Skin epidermis (tissue), 12 donors: ENCODE measurements at regions not wholly inside any gene's neighbourhood (a gene's known extent, or its start where the extent isn't known, plus 50 kb on each side); places are given as distances from the start of the nearest gene placed in this dataset.

Experiments used
- H3K27ac ChIP-seq, 21 experiments: fragments of 200-600 bp; sonication (generic) in 11 of 21; one replicate each; pipeline ENCODE4 v1.5.0; 2020; ENCODE audit warnings: mild to moderate bottlenecking in 3 of 21, inconsistent platforms in 2 of 21, moderate library complexity in 2 of 21
- H3K4me3 ChIP-seq, 7 experiments: fragments of 200-600 bp; sonication (generic) in 2 of 7; one replicate each; pipeline ENCODE4 v1.5.0; 2020; ENCODE audit warnings: inconsistent platforms in 2 of 7, mild to moderate bottlenecking in 2 of 7, moderate library complexity in 1 of 7

- Histone ChIP-seq H3K27ac (no peak overlapping the region), H3K4me3 (no peak overlapping the region)
Observed at GRCh38 chr13:107466326-107467099, 748.8 kb downstream of the LIG4 start.

GRCh38 chr13:107462501-107462900, 752.8 kb downstream of the LIG4 start:
- no peak overlapping the region for H3K27ac ChIP-seq
- no peak overlapping the region for H3K4me3 ChIP-seq

GRCh38 chr13:107461751-107462150, 753.6 kb downstream of the LIG4 start:
- no peak overlapping the region for H3K4me3 ChIP-seq
- no peak overlapping the region for H3K27ac ChIP-seq

GRCh38 chr13:107459430-107459829, 755.9 kb downstream of the LIG4 start:
- H3K4me3 ChIP-seq, result no peak overlapping the region
- no peak overlapping the region for H3K27ac ChIP-seq

- H3K4me3 ChIP-seq, result no peak overlapping the region
- H3K27ac ChIP-seq, result no peak overlapping the region
Observed at GRCh38 chr13:107458269-107458668, 757.1 kb downstream of the LIG4 start.

GRCh38 chr13:107457686-107458085, 757.6 kb downstream of the LIG4 start:
- H3K4me3 ChIP-seq, result no peak overlapping the region
- H3K27ac ChIP-seq, result no peak overlapping the region

- H3K4me3 ChIP-seq, result no peak overlapping the region
- H3K27ac ChIP-seq, result no peak overlapping the region
Observed at GRCh38 chr13:107456431-107456830, 758.9 kb downstream of the LIG4 start.

GRCh38 chr13:107452833-107453232, 762.5 kb downstream of the LIG4 start:
- Histone ChIP-seq H3K27ac (no peak overlapping the region), H3K4me3 (no peak overlapping the region)

- Histone ChIP-seq H3K27ac (peak overlapping the region in 7 of 21 experiments; percentile 11 to 55 (median 34)), H3K4me3 (no peak overlapping the region)
Observed at GRCh38 chr13:107450931-107451330, 764.4 kb downstream of the LIG4 start.

- Histone ChIP-seq H3K4me3 (no peak overlapping the region), H3K27ac (peak overlapping the region in 3 of 21 experiments; percentile 34 to 69 (median 46))
Observed at GRCh38 chr13:107450431-107450830, 764.9 kb downstream of the LIG4 start.

- H3K27ac ChIP-seq, result no peak overlapping the region
- H3K4me3 ChIP-seq, result no peak overlapping the region
Observed at GRCh38 chr13:107447591-107447990, 767.7 kb downstream of the LIG4 start.

GRCh38 chr13:107441279-107441678, 774.1 kb downstream of the LIG4 start:
- H3K27ac ChIP-seq, result no peak overlapping the region
- no peak overlapping the region for H3K4me3 ChIP-seq

- Histone ChIP-seq H3K27ac (no peak overlapping the region), H3K4me3 (no peak overlapping the region)
Observed at GRCh38 chr13:107438251-107438650, 777.1 kb downstream of the LIG4 start.

- H3K4me3 ChIP-seq, result no peak overlapping the region
- H3K27ac ChIP-seq, result no peak overlapping the region
Observed at GRCh38 chr13:107434347-107434746, 781.0 kb downstream of the LIG4 start.

GRCh38 chr13:107427536-107427935, 787.8 kb downstream of the LIG4 start:
- Histone ChIP-seq H3K4me3 (no peak overlapping the region), H3K27ac (no peak overlapping the region)

GRCh38 chr13:107422421-107422820, 792.9 kb downstream of the LIG4 start:
- Histone ChIP-seq H3K4me3 (no peak overlapping the region), H3K27ac (no peak overlapping the region)

- no peak overlapping the region for H3K4me3 ChIP-seq
Observed at GRCh38 chr13:107421951-107422350, 793.4 kb downstream of the LIG4 start.

GRCh38 chr13:107421028-107421427, 794.3 kb downstream of the LIG4 start:
- Histone ChIP-seq H3K4me3 (no peak overlapping the region), H3K27ac (no peak overlapping the region)

More at GRCh38 chr13:107421951-107422350, 793.4 kb downstream of the LIG4 start:
- H3K27ac ChIP-seq, result no peak overlapping the region

GRCh38 chr13:107413005-107413404, 802.3 kb downstream of the LIG4 start:
- no peak overlapping the region for H3K4me3 ChIP-seq
- no peak overlapping the region for H3K27ac ChIP-seq

- no peak overlapping the region for H3K4me3 ChIP-seq
- H3K27ac ChIP-seq, result no peak overlapping the region
Observed at GRCh38 chr13:107407074-107407473, 808.3 kb downstream of the LIG4 start.

GRCh38 chr13:107395927-107396662, 819.2 kb downstream of the LIG4 start:
- Histone ChIP-seq H3K4me3 (no peak overlapping the region), H3K27ac (no peak overlapping the region)
